Activated naive CD4-positive, alpha-beta T cell treated with anti-CD3 and anti-CD28 coated beads for 36 hours (primary cell): ENCODE measurements at regions not wholly inside any gene's neighbourhood (a gene's known extent, or its start where the extent isn't known, plus 50 kb on each side); places are given as distances from the start of the nearest gene placed in this dataset. TPM values are rescaled to one million over a fixed set of nuclear protein-coding genes. Genes with fewer than 3 reads are reported as not detected.

ENCODE experiments used
- microRNA-seq: library from miRNA; unstranded; fragments of <30 nt; microRNA quantifications from one replicate; pipeline ENCODE4 v1.2.0, GENCODE V29; 2022; ENCODE audit warnings: borderline microRNAs expressed, borderline replicate concordance

Small RNA genes lying in the stretch of these regions (microRNA-seq; reads per million reads assigned to microRNA genes)
- not detected for gene MIR4318
- gene MIR5583-1, result not detected
- gene MIR5583-2, result not detected
- gene MIR924, result not detected
